Right lobe of liver (tissue), 6 donors: ENCODE measurements at regions not wholly inside any gene's neighbourhood (a gene's known extent, or its start where the extent isn't known, plus 50 kb on each side); places are given as distances from the start of the nearest gene placed in this dataset.
A peak's percentile ranks its signal among the peaks of the same experiment; 100 is the strongest.

Experiments used
- ATAC-seq, 4 donors: fragments of 200-7000 bp; cut with Tn5 transposase; one replicate each; pipeline ENCODE4 v1.9.1; 2020; ENCODE audit warnings: mild to moderate bottlenecking in 4 of 4, moderate library complexity in 4 of 4
- DNase-seq, 3 donors: peaks; one replicate each; pipeline ENCODE4 v3.0.0-alpha.2; 2020
- H3K27ac ChIP-seq, 3 donors: fragments of 200-600 bp; one replicate each; pipeline ENCODE4 v1.8.0; 2022
- H3K27me3 ChIP-seq, 2 donors: fragments of 200-600 bp; one replicate each; pipeline ENCODE4 v1.8.0; 2022
- H3K36me3 ChIP-seq, 4 donors: fragments of 200-600 bp; sonication (generic) in 1 of 4; one replicate each; pipeline versions ENCODE4 v1.5.1 to v1.8.0; 2017 to 2022; ENCODE audit warnings: control low read depth in 1 of 4
- H3K4me1 ChIP-seq, 4 donors: fragments of 200-600 bp; sonication (generic) in 1 of 4; one replicate each; pipeline versions ENCODE4 v1.5.1 to v1.8.0; 2017 to 2022; ENCODE audit warnings: control low read depth in 1 of 4
- H3K4me3 ChIP-seq, 3 donors: fragments of 200-600 bp; one replicate each; pipeline ENCODE4 v1.8.0; 2022
- H3K9me3 ChIP-seq, 4 donors: fragments of 200-600 bp; sonication (generic) in 1 of 4; one replicate each; pipeline versions ENCODE4 v1.5.1 to v1.8.0; 2017 to 2022; ENCODE audit warnings: control low read depth in 1 of 4
- POLR2A ChIP-seq: fragments of 450-650 bp; IDR thresholded peaks from one replicate; pipeline ENCODE4 v1.6.1; 2017; ENCODE audit warnings: antibody characterized with exemption, mild to moderate bottlenecking
- WGBS: methylation state at CpG from one replicate; pipeline ENCODE4 v1.1.6; 2018; ENCODE audit warnings: low coverage, low lambda C conversion rate; ENCODE audit not compliant: insufficient coverage; ENCODE audit errors: missing lambda C conversion rate; 5-methylcytosine and 5-hydroxymethylcytosine counted together
- intact Hi-C, 2 donors: fragments of 100-400 bp; cut with DNase I; formaldehyde crosslinking; loops; one replicate each; pipeline versions ENCODE4 v1.11.2 to v1.14.1; 2022
- TF ChIP-seq, protein P1 (sequence below), 4 donors: fragments of 200-600 bp in 3 of 4; fragments of 450-650 bp in 1 of 4; IDR thresholded peaks; one replicate each; pipeline versions ENCODE4 v1.5.1 to v1.8.0; 2016 to 2022; ENCODE audit warnings: antibody characterized with exemption in 4 of 4, mild to moderate bottlenecking in 2 of 4
- donor health status: DM: no; HTN: yes; CAD: no.
- donor health status: DM: no; HTN: no; CAD: no.
- donor health status: DM: no; HTN: no; CAD: no.
- donor health status: DM: no; HTN: yes; CAD: no.
- donor health status: DM: no; HTN: yes; CAD: no.

DNA sequence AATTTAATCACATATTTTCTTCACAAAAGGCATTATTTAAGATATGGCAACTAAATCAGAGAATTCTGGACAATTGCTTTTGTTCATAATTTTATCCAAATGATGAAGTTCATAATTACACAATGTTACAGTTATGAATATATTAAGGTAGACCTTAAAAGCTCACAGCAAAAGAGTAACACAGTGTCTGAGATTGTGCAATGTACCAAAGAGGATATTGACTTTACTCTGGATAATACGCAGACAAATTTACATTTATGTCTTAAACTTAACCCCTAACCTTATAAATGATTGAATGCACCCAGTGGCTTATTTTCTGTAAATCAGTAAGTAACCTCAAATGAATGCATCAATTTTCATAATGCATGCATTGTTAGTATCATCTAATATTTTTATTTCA, 216.2 kb upstream of the SAMSN1 start:
- H3K4me3 ChIP-seq: peak overlapping the region in 1 of 3 donors; percentile 6
- intact Hi-C loops: no loop called here

DNA sequence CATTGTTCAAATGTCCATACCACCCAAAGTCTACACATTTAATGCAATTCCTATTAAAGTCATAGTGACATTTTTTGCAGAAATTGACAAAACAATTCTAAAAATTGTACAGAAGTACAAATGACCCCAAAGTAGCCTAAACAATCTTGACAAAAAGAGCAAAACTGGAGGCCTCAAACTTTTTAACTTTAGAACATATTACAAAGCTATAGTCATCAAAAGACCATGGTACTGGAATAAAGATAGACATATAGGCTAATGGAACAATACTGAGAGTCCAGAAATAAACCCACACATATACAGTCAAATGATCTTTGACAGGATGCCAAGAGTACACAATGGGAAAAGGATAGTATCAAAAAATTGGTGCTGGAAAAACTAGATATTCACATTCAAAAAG, 213.2 kb upstream of the SAMSN1 start:
- Histone ChIP-seq H3K9me3 (no peaks in the 10 kb centered on the region), H3K4me3 (no peak overlapping the region), H3K27me3 (no peaks in the 10 kb centered on the region), H3K27ac (no peak overlapping the region), H3K36me3 (no peaks in the 10 kb centered on the region), H3K4me1 (no peaks in the 10 kb centered on the region)
- intact Hi-C loops: no loop called here
- ATAC-seq (no peak), DNase-seq (no peak)
- TF ChIP-seq POLR2A: no peak
- TF ChIP-seq, protein P1, sequence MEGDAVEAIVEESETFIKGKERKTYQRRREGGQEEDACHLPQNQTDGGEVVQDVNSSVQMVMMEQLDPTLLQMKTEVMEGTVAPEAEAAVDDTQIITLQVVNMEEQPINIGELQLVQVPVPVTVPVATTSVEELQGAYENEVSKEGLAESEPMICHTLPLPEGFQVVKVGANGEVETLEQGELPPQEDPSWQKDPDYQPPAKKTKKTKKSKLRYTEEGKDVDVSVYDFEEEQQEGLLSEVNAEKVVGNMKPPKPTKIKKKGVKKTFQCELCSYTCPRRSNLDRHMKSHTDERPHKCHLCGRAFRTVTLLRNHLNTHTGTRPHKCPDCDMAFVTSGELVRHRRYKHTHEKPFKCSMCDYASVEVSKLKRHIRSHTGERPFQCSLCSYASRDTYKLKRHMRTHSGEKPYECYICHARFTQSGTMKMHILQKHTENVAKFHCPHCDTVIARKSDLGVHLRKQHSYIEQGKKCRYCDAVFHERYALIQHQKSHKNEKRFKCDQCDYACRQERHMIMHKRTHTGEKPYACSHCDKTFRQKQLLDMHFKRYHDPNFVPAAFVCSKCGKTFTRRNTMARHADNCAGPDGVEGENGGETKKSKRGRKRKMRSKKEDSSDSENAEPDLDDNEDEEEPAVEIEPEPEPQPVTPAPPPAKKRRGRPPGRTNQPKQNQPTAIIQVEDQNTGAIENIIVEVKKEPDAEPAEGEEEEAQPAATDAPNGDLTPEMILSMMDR (IDR thresholded peaks at IDR 0.05): no peak

More for the DNA sequence above, 216.2 kb upstream of the SAMSN1 start:
- H3K27ac ChIP-seq: peak overlapping the region in 2 of 3 donors; percentile 6 to 44
- H3K27me3 ChIP-seq: no peaks in the 10 kb centered on the region
- no peak for TF ChIP-seq POLR2A
- TF ChIP-seq, protein P1 (IDR thresholded peaks at IDR 0.05): no peak
- peak in 2 of 4 donors; percentile 31 to 38 for ATAC-seq
- H3K36me3 ChIP-seq: no peaks in the 10 kb centered on the region
- no peaks in the 10 kb centered on the region for H3K9me3 ChIP-seq
- H3K4me1 ChIP-seq: no peaks in the 10 kb centered on the region
- WGBS: 17% methylated on average over 1 of the region's 1 CpG
- DNase-seq: no peak

DNA sequence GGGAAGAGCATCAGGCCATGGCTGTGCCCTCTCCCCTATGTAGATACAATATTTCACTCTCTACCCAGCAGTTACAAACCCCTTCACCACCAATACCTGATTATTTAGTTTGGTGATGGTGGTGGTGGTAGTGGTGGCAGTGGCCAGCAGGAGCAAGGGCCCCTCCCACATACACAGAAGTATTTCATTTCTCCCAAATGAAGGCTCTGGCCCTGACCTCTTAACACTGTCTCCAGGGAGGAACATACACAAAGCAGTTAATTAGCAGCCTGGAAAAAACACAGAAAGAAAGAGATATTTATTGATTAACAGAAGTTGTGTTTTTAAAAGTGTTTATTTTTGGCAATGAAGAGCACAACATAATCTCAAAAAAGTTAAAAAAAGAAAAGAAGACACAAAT, 212.7 kb upstream of the SAMSN1 start:
- no peak for ATAC-seq
- Histone ChIP-seq H3K27me3 (no peaks in the 10 kb centered on the region), H3K9me3 (no peaks in the 10 kb centered on the region), H3K4me1 (no peaks in the 10 kb centered on the region), H3K27ac (no peak overlapping the region), H3K36me3 (no peaks in the 10 kb centered on the region), H3K4me3 (no peak overlapping the region)
- TF ChIP-seq, protein P1 (IDR thresholded peaks at IDR 0.05): no peak
- TF ChIP-seq POLR2A: no peak
- DNase-seq: no peak
- intact Hi-C loops: no loop called here

DNA sequence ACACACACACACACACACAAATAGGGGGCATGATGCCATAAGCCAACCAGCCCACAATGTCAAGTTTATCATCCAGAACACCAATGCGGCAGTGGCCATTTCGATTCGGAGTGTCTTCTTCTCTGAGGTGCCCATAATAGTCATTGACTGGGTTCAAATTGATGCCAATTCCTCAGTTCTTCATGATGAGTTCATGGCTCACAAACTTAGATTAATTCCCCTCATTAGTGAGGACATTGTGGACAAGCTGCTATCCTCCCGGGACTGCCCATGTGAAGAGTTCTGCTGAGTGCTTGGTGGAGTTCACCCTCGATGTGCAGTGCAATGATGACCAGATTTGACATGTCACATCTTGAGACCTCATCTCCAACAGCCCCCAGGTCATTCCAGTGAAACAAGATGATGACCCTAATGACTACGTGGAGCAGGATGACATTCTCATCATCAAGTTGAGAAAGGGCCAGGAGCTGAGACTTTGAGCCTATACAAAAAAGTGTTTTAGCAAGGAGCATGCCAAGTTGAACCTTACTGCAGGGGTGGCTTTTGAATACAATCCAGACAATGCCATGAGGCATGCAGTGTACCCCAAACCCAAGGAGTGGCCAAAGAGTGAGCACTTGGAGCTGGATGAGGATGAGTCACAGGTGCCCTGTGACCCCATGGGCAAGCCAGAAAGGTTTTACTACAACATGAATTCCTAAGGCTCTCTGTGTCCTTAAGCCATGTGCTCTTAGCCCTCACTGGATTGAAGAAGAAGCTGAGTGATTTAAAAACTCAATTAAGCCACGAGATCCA, 211.6 kb upstream of the SAMSN1 start:
- no peak for DNase-seq
- H3K27ac ChIP-seq: no peak overlapping the region
- 89% methylated on average over 4 of the region's 7 CpGs for WGBS
- ATAC-seq: no peak
- no peaks in the 10 kb centered on the region for H3K9me3 ChIP-seq
- intact Hi-C loops: no loop called here
- H3K27me3 ChIP-seq: no peaks in the 10 kb centered on the region
- no peaks in the 10 kb centered on the region for H3K36me3 ChIP-seq
- TF ChIP-seq, protein P1 (IDR thresholded peaks at IDR 0.05): no peak
- no peak for TF ChIP-seq POLR2A
- H3K4me1 ChIP-seq: no peaks in the 10 kb centered on the region
- no peak overlapping the region for H3K4me3 ChIP-seq

DNA sequence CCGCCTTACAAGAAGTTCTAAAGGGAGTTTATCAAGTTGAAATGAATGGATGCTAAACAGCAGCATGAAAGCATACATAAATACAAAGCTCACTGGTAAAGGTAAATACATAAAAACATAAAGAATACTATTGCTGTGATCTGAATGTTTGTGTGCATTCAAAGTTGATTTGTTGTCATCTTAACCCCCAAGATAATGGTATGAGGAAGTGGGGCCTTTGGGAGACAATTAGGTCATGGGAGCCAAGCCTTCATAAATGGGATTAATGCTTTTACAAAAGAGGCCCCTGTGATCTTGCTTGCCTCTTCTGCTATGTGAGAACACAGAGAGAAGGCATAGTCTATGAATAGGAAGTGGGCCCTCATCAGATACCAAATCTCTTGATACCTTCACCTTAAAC, 209.0 kb upstream of the SAMSN1 start:
- Histone ChIP-seq H3K27ac (no peak overlapping the region), H3K9me3 (no peaks in the 10 kb centered on the region), H3K27me3 (no peaks in the 10 kb centered on the region), H3K4me1 (no peaks in the 10 kb centered on the region), H3K36me3 (no peaks in the 10 kb centered on the region), H3K4me3 (no peak overlapping the region)
- WGBS: 82% methylated on average over 1 of the region's 1 CpG
- TF ChIP-seq POLR2A: no peak
- TF ChIP-seq, protein P1 (IDR thresholded peaks at IDR 0.05): no peak
- intact Hi-C loops: no loop called here
- DNase-seq (no peak), ATAC-seq (no peak)
